ENCODE measurements at regions not wholly inside any gene's neighbourhood (a gene's known extent, or its start where the extent isn't known, plus 50 kb on each side); places are given as distances from the start of the nearest gene placed in this dataset.

GRCh38 chr9:87245271-87245670, 252.4 kb upstream of the DAPK1 start:
- DNase-seq (ENCODE audit: low spot score), result no peak

GRCh38 chr9:87247097-87247496, 250.6 kb upstream of the DAPK1 start:
- DNase-seq (ENCODE audit: low spot score), result no peak

GRCh38 chr9:87249029-87249428, 248.6 kb upstream of the DAPK1 start:
- DNase-seq (ENCODE audit: low spot score), result no peak

GRCh38 chr9:87250205-87250604, 247.5 kb upstream of the DAPK1 start:
- DNase-seq (ENCODE audit: low spot score), result peak; percentile 22

- DNase-seq (ENCODE audit: low spot score), result no peak
Observed at GRCh38 chr9:87255431-87256155, 242.1 kb upstream of the DAPK1 start.

- no peak for DNase-seq (ENCODE audit: low spot score)
Observed at GRCh38 chr9:87256973-87257372, 240.7 kb upstream of the DAPK1 start.

GRCh38 chr9:87259543-87260518, 237.8 kb upstream of the DAPK1 start:
- no peak for DNase-seq (ENCODE audit: low spot score)

- DNase-seq (ENCODE audit: low spot score), result peak; percentile 78
Observed at GRCh38 chr9:87263291-87263690, 234.4 kb upstream of the DAPK1 start.

GRCh38 chr9:87266697-87267096, 231.0 kb upstream of the DAPK1 start:
- DNase-seq (ENCODE audit: low spot score), result no peak

- DNase-seq (ENCODE audit: low spot score), result no peak
Observed at GRCh38 chr9:87267251-87268070, 230.2 kb upstream of the DAPK1 start.

GRCh38 chr9:87269296-87270176, 228.1 kb upstream of the DAPK1 start:
- no peak for DNase-seq (ENCODE audit: low spot score)

- no peak for DNase-seq (ENCODE audit: low spot score)
Observed at GRCh38 chr9:87270221-87270847, 227.3 kb upstream of the DAPK1 start.

GRCh38 chr9:87270848-87271234, 226.8 kb upstream of the DAPK1 start:
- DNase-seq (ENCODE audit: low spot score), result no peak

GRCh38 chr9:87271696-87272477, 225.8 kb upstream of the DAPK1 start:
- DNase-seq (ENCODE audit: low spot score), result no peak

- no peak for DNase-seq (ENCODE audit: low spot score)
Observed at GRCh38 chr9:87275047-87275725, 222.5 kb upstream of the DAPK1 start.

GRCh38 chr9:87276327-87276841, 221.3 kb upstream of the DAPK1 start:
- DNase-seq (ENCODE audit: low spot score), result no peak

- no peak for DNase-seq (ENCODE audit: low spot score)
Observed at GRCh38 chr9:87276851-87277261, 220.8 kb upstream of the DAPK1 start.

- DNase-seq (ENCODE audit: low spot score), result no peak
Observed at GRCh38 chr9:87277346-87277745, 220.3 kb upstream of the DAPK1 start.
